GM23338 (cell line): ENCODE measurements at regions not wholly inside any gene's neighbourhood (a gene's known extent, or its start where the extent isn't known, plus 50 kb on each side); places are given as distances from the start of the nearest gene placed in this dataset.

ENCODE experiments used
- ATAC-seq: fragments of 200-7000 bp; cut with Tn5 transposase; 3 replicates; pipeline ENCODE4 v1.9.1; 2020
- DNase-seq: peaks from one replicate; pipeline ENCODE4 v3.0.0-alpha.2; 2015; ENCODE audit warnings: low spot score
- H2AFZ ChIP-seq: fragments of 200-600 bp; sonication (generic); 2 replicates; pipeline ENCODE4 v1.8.0; 2016; ENCODE audit warnings: antibody characterized with exemption, mild to moderate bottlenecking, moderate library complexity
- H3F3A ChIP-seq: fragments of 200-600 bp; sonication (generic); replicated peaks from 2 replicates; pipeline ENCODE4 v1.8.0; 2017; ENCODE audit warnings: antibody characterized with exemption, mixed run types, low read depth
- H3K27ac ChIP-seq: fragments of 200-600 bp; sonication (generic); 2 replicates; pipeline ENCODE4 v1.6.1; 2016; ENCODE audit warnings: low read depth
- H3K27me3 ChIP-seq: fragments of 200-600 bp; sonication (generic); 2 replicates; pipeline ENCODE4 v1.8.0; 2016; ENCODE audit warnings: mild to moderate bottlenecking, mixed run types, moderate library complexity; ENCODE audit not compliant: insufficient read depth
- H3K36me3 ChIP-seq: fragments of 200-600 bp; sonication (generic); 2 replicates; pipeline ENCODE4 v1.8.0; 2016; ENCODE audit warnings: mild to moderate bottlenecking; ENCODE audit not compliant: insufficient read depth
- H3K4me1 ChIP-seq: fragments of 200-600 bp; sonication (generic); 2 replicates; pipeline ENCODE4 v1.8.0; 2016; ENCODE audit warnings: mild to moderate bottlenecking, moderate library complexity; ENCODE audit not compliant: insufficient read depth
- H3K4me2 ChIP-seq: fragments of 200-600 bp; sonication (generic); 2 replicates; pipeline ENCODE4 v1.7.1; 2017; ENCODE audit warnings: mixed run types
- H3K4me3 ChIP-seq: fragments of 200-600 bp; sonication (generic); 2 replicates; pipeline ENCODE4 v1.6.1; 2016; ENCODE audit warnings: mixed run types
- H3K79me2 ChIP-seq: fragments of 200-600 bp; sonication (generic); replicated peaks from 2 replicates; pipeline ENCODE4 v1.8.0; 2017; ENCODE audit warnings: mild to moderate bottlenecking; ENCODE audit not compliant: insufficient read depth
- H3K9me2 ChIP-seq: fragments of 200-600 bp; sonication (generic); 2 replicates; pipeline ENCODE4 v1.8.0; 2017; ENCODE audit not compliant: insufficient read depth
- H4K20me1 ChIP-seq: fragments of 200-600 bp; sonication (generic); replicated peaks from 2 replicates; pipeline ENCODE4 v1.8.0; 2017; ENCODE audit warnings: mild to moderate bottlenecking; ENCODE audit not compliant: insufficient read depth
- H3K27ac Mint-ChIP-seq: 2 replicates; pipeline ENCODE4 v1.8.0; 2020; ENCODE audit warnings: inconsistent platforms, mild to moderate bottlenecking, moderate library complexity, mixed read lengths
- H3K27me3 Mint-ChIP-seq: 3 replicates; pipeline ENCODE4 v1.8.0; 2022; ENCODE audit warnings: low read depth, mild to moderate bottlenecking, moderate library complexity, mixed read lengths, inconsistent platforms; ENCODE audit not compliant: insufficient read depth, poor library complexity
- H3K36me3 Mint-ChIP-seq: 3 replicates; pipeline ENCODE4 v1.8.0; 2021; ENCODE audit warnings: low read depth, mild to moderate bottlenecking, inconsistent platforms, moderate library complexity, mixed read lengths
- H3K4me1 Mint-ChIP-seq: 3 replicates; pipeline ENCODE4 v1.8.0; 2020; ENCODE audit warnings: mild to moderate bottlenecking, inconsistent platforms, mixed read lengths
- H3K4me3 Mint-ChIP-seq: 3 replicates; pipeline ENCODE4 v1.8.0; 2021; ENCODE audit warnings: moderate library complexity, mild to moderate bottlenecking, inconsistent platforms, mixed read lengths
- H3K9me3 Mint-ChIP-seq: 3 replicates; pipeline ENCODE4 v1.8.0; 2020; ENCODE audit warnings: moderate library complexity, mild to moderate bottlenecking, inconsistent platforms, mixed read lengths
- CREB1 ChIP-seq: fragments of 250-450 bp; sonication (Bioruptor Pico); IDR thresholded peaks from 2 replicates; pipeline ENCODE4 v1.5.0; 2020; ENCODE audit warnings: low read depth, mild to moderate bottlenecking, moderate library complexity
- EZH2 ChIP-seq: fragments of 200-600 bp; sonication (generic); IDR thresholded peaks from one replicate; pipeline ENCODE4 v1.8.0; 2017; ENCODE audit warnings: antibody characterized with exemption, mild to moderate bottlenecking, low read depth; ENCODE audit not compliant: unreplicated experiment
- EZH2phosphoT487 ChIP-seq: fragments of 200-600 bp; sonication (generic); IDR thresholded peaks from one replicate; pipeline ENCODE4 v1.8.1; 2018; ENCODE audit warnings: antibody characterized with exemption; ENCODE audit not compliant: unreplicated experiment
- ZNF331 ChIP-seq: fragments of 250-450 bp; sonication (Bioruptor Pico); IDR thresholded peaks from 2 replicates; pipeline ENCODE4 v1.5.0; 2020; ENCODE audit warnings: low read depth, mild to moderate bottlenecking, moderate library complexity
- ZNF462 ChIP-seq: fragments of 250-450 bp; sonication (Bioruptor Pico); IDR thresholded peaks from 2 replicates; pipeline ENCODE4 v1.5.0; 2020; ENCODE audit warnings: mild to moderate bottlenecking, moderate library complexity
- TF ChIP-seq, protein P1 (sequence below): IDR thresholded peaks from 2 replicates; pipeline ENCODE4 v1.6.1; 2016; ENCODE audit warnings: antibody characterized with exemption

GRCh38 chr21:19353256-19353655, 949.7 kb upstream of the TMPRSS15 start:
- Mint-ChIP-seq H3K27me3 (no peaks in the 10 kb centered on the region), H3K4me1 (no peaks in the 10 kb centered on the region), H3K36me3 (no peaks in the 10 kb centered on the region), H3K27ac (no peak overlapping the region), H3K9me3 (no peaks in the 10 kb centered on the region), H3K4me3 (no peak overlapping the region)
- Histone ChIP-seq H4K20me1 (no peaks in the 10 kb centered on the region), H3K27me3 (no peaks in the 10 kb centered on the region), H3K4me2 (no peak overlapping the region), H3F3A (no peaks in the 10 kb centered on the region), H3K36me3 (no peaks in the 10 kb centered on the region), H2AFZ (peak overlapping the region; percentile 44; the same call in 1 of the 2 replicates), H3K27ac (no peak overlapping the region), H3K4me3 (no peak overlapping the region), H3K79me2 (no peaks in the 10 kb centered on the region), H3K4me1 (no peaks in the 10 kb centered on the region), H3K9me2 (no peaks in the 10 kb centered on the region)
- ATAC-seq = peak; percentile 41
- peak; percentile 2 for DNase-seq
- TF ChIP-seq CREB1 (CRISPR knock-in tag) (no peak), ZNF462 (no peak)

GRCh38 chr21:19368944-19369343, 965.4 kb upstream of the TMPRSS15 start:
- DNase-seq (no peak), ATAC-seq (no peak)
- Mint-ChIP-seq H3K36me3 (no peaks in the 10 kb centered on the region), H3K27me3 (no peaks in the 10 kb centered on the region), H3K27ac (no peak overlapping the region), H3K4me1 (no peaks in the 10 kb centered on the region), H3K9me3 (no peaks in the 10 kb centered on the region), H3K4me3 (no peak overlapping the region)
- H3K9me2 ChIP-seq = no peaks in the 10 kb centered on the region
- no peaks in the 10 kb centered on the region for H3K36me3 ChIP-seq
- no peaks in the 10 kb centered on the region for H4K20me1 ChIP-seq
- H3K27me3 ChIP-seq = no peaks in the 10 kb centered on the region
- H3K4me1 ChIP-seq = no peaks in the 10 kb centered on the region
- H2AFZ ChIP-seq = no peak overlapping the region
- H3F3A ChIP-seq = no peaks in the 10 kb centered on the region
- no peaks in the 10 kb centered on the region for H3K79me2 ChIP-seq
- no peak overlapping the region for H3K4me2 ChIP-seq
- H3K27ac ChIP-seq = no peak overlapping the region
- no peak overlapping the region for H3K4me3 ChIP-seq
- TF ChIP-seq ZNF462 (no peak), EZH2phosphoT487 (no peak), ZNF331 (CRISPR knock-in tag) (no peak), EZH2 (no peak)
- TF ChIP-seq, protein P1, sequence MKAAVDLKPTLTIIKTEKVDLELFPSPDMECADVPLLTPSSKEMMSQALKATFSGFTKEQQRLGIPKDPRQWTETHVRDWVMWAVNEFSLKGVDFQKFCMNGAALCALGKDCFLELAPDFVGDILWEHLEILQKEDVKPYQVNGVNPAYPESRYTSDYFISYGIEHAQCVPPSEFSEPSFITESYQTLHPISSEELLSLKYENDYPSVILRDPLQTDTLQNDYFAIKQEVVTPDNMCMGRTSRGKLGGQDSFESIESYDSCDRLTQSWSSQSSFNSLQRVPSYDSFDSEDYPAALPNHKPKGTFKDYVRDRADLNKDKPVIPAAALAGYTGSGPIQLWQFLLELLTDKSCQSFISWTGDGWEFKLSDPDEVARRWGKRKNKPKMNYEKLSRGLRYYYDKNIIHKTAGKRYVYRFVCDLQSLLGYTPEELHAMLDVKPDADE = no peak
